HEK293 (cell line): ENCODE measurements at regions not wholly inside any gene's neighbourhood (a gene's known extent, or its start where the extent isn't known, plus 50 kb on each side); places are given as distances from the start of the nearest gene placed in this dataset.

Experiments
- CTCF ChIA-PET: fragments of 350-600 bp; formaldehyde crosslinking; extraction: SDS; loops from one replicate; lab custom pipeline; 2021; ENCODE audit warnings: antibody characterized with exemption; lab: Yijun Ruan, JAX
- POLR2A ChIA-PET: fragments of 300-600 bp; formaldehyde crosslinking; extraction: SDS; loops from one replicate; lab custom pipeline; 2020; ENCODE audit warnings: antibody characterized with exemption, inconsistent platforms; lab: Yijun Ruan, JAX
- H3K27ac ChIP-seq: fragments of 200-500 bp; sonication (Bioruptor generic); 2 replicates; pipeline ENCODE4 v1.5.1; 2014; ENCODE audit warnings: low read depth, low read length, control low read depth, inconsistent platforms; ENCODE audit errors: extremely low read depth
- H3K36me3 ChIP-seq, 2 experiments: fragments of 200-500 bp in 1 of 2; sonication (Bioruptor generic) in 1 of 2; 1 replicate in 1 of 2; 2 replicates in 1 of 2; pipeline ENCODE4 v1.5.1; 2014 to 2017; ENCODE audit warnings: inconsistent platforms in 2 of 2, low read length in 2 of 2; ENCODE audit not compliant: control insufficient read depth in 2 of 2, insufficient read depth in 1 of 2
- H3K4me1 ChIP-seq: fragments of 200-500 bp; sonication (Bioruptor generic); 2 replicates; pipeline ENCODE4 v1.5.1; 2014; ENCODE audit warnings: mild to moderate bottlenecking, low read length, inconsistent platforms; ENCODE audit not compliant: control insufficient read depth, insufficient read depth
- H3K4me3 ChIP-seq: 2 replicates; pipeline ENCODE4 v1.5.1; 2011; ENCODE audit warnings: low read depth, mild to moderate bottlenecking, control low read depth, low read length, moderate library complexity
- H3K9me3 ChIP-seq: fragments of 200-500 bp; sonication (Bioruptor generic); 2 replicates; pipeline ENCODE4 v1.5.1; 2014; ENCODE audit warnings: low read depth, low read length, inconsistent platforms; ENCODE audit not compliant: control insufficient read depth, insufficient read depth
- EGR2 ChIP-seq: fragments of 450-650 bp; formaldehyde crosslinking; IDR thresholded peaks from 2 replicates; pipeline ENCODE4 v1.5.1; 2016; ENCODE audit warnings: low read depth, missing biosample characterization, missing genetic modification characterization
- KLF16 ChIP-seq: fragments of 450-650 bp; formaldehyde crosslinking; IDR thresholded peaks from 2 replicates; pipeline ENCODE4 v1.5.1; 2017; ENCODE audit warnings: missing biosample characterization, missing genetic modification characterization
- KLF7 ChIP-seq: fragments of 450-650 bp; formaldehyde crosslinking; IDR thresholded peaks from 2 replicates; pipeline ENCODE4 v1.5.1; 2016; ENCODE audit warnings: missing biosample characterization, missing genetic modification characterization, borderline replicate concordance
- MEIS1 ChIP-seq: sonication (generic); formaldehyde crosslinking; IDR thresholded peaks from 2 replicates; pipeline ENCODE4 v1.8.1; 2022; ENCODE audit warnings: missing genetic modification reagents, mild to moderate bottlenecking, borderline replicate concordance
- OSR2 ChIP-seq: fragments of 450-650 bp; formaldehyde crosslinking; IDR thresholded peaks from 2 replicates; pipeline ENCODE4 v1.5.1; 2016; ENCODE audit warnings: missing biosample characterization, missing genetic modification characterization
- SCRT2 ChIP-seq: fragments of 450-650 bp; formaldehyde crosslinking; IDR thresholded peaks from 2 replicates; pipeline ENCODE4 v1.5.1; 2016; ENCODE audit warnings: missing biosample characterization, missing genetic modification characterization
- ZBTB7A ChIP-seq: fragments of 450-650 bp; formaldehyde crosslinking; IDR thresholded peaks from 2 replicates; pipeline ENCODE4 v1.5.1; 2016; ENCODE audit warnings: low read depth, missing biosample characterization, missing genetic modification characterization
- ZFP3 ChIP-seq: fragments of 450-650 bp; formaldehyde crosslinking; IDR thresholded peaks from 2 replicates; pipeline ENCODE4 v1.5.1; 2016; ENCODE audit warnings: low read depth, missing biosample characterization, missing genetic modification characterization
- ZFP69B ChIP-seq: fragments of 450-650 bp; formaldehyde crosslinking; IDR thresholded peaks from 2 replicates; pipeline ENCODE4 v1.5.1; 2016; ENCODE audit warnings: missing biosample characterization, missing genetic modification characterization
- ZNF121 ChIP-seq: fragments of 450-650 bp; formaldehyde crosslinking; IDR thresholded peaks from 2 replicates; pipeline ENCODE4 v1.5.1; 2016; ENCODE audit warnings: missing biosample characterization, missing genetic modification characterization
- ZNF138 ChIP-seq: fragments of 450-650 bp; formaldehyde crosslinking; IDR thresholded peaks from 2 replicates; pipeline ENCODE4 v1.5.1; 2016; ENCODE audit warnings: missing biosample characterization, missing genetic modification characterization, borderline replicate concordance
- ZNF155 ChIP-seq: fragments of 450-650 bp; formaldehyde crosslinking; IDR thresholded peaks from 2 replicates; pipeline ENCODE4 v1.5.1; 2016; ENCODE audit warnings: missing biosample characterization, missing genetic modification characterization
- ZNF239 ChIP-seq: fragments of 450-650 bp; formaldehyde crosslinking; IDR thresholded peaks from 2 replicates; pipeline ENCODE4 v1.5.1; 2016; ENCODE audit warnings: missing biosample characterization, missing genetic modification characterization
- ZNF391 ChIP-seq: fragments of 450-650 bp; formaldehyde crosslinking; IDR thresholded peaks from 2 replicates; pipeline ENCODE4 v1.5.1; 2016; ENCODE audit warnings: low read depth, missing biosample characterization, missing genetic modification characterization, borderline replicate concordance
- ZNF529 ChIP-seq: fragments of 450-650 bp; formaldehyde crosslinking; IDR thresholded peaks from 2 replicates; pipeline ENCODE4 v1.5.1; 2017; ENCODE audit warnings: missing genetic modification characterization, missing biosample characterization; ENCODE audit not compliant: insufficient replicate concordance
- ZNF555 ChIP-seq: fragments of 450-650 bp; formaldehyde crosslinking; conservative IDR thresholded peaks from 2 replicates; pipeline ENCODE4 v1.5.1; 2017; ENCODE audit warnings: missing biosample characterization, mild to moderate bottlenecking, missing genetic modification characterization, inconsistent platforms
- ZNF623 ChIP-seq: fragments of 450-650 bp; formaldehyde crosslinking; IDR thresholded peaks from 2 replicates; pipeline ENCODE4 v1.5.1; 2016; ENCODE audit warnings: missing biosample characterization, missing genetic modification characterization
- ZNF624 ChIP-seq: fragments of 450-650 bp; formaldehyde crosslinking; IDR thresholded peaks from 2 replicates; pipeline ENCODE4 v1.5.1; 2017; ENCODE audit warnings: missing biosample characterization, missing genetic modification characterization
- ZNF629 ChIP-seq: fragments of 450-650 bp; formaldehyde crosslinking; IDR thresholded peaks from 2 replicates; pipeline ENCODE4 v1.5.1; 2017; ENCODE audit warnings: missing biosample characterization, missing genetic modification characterization
- ZNF658 ChIP-seq: fragments of 450-650 bp; formaldehyde crosslinking; IDR thresholded peaks from 2 replicates; pipeline ENCODE4; 2016; ENCODE audit warnings: missing biosample characterization, missing genetic modification characterization
- ZNF664 ChIP-seq: fragments of 450-650 bp; formaldehyde crosslinking; IDR thresholded peaks from 2 replicates; pipeline ENCODE4 v1.5.1; 2016; ENCODE audit warnings: missing biosample characterization, missing genetic modification characterization
- ZNF777 ChIP-seq: fragments of 450-650 bp; formaldehyde crosslinking; IDR thresholded peaks from 2 replicates; pipeline ENCODE4 v1.5.1; 2017; ENCODE audit warnings: missing biosample characterization, missing genetic modification characterization, borderline replicate concordance
- ZSCAN16 ChIP-seq: fragments of 450-650 bp; formaldehyde crosslinking; IDR thresholded peaks from 2 replicates; pipeline ENCODE4 v1.5.1; 2016; ENCODE audit warnings: missing biosample characterization, missing genetic modification characterization
- TF ChIP-seq, protein P1 (sequence below): fragments of 450-650 bp; formaldehyde crosslinking; IDR thresholded peaks from 2 replicates; pipeline ENCODE4 v1.5.1; 2016; ENCODE audit warnings: missing biosample characterization, missing genetic modification characterization
- TF ChIP-seq, protein P2 (sequence below): fragments of 450-650 bp; formaldehyde crosslinking; IDR thresholded peaks from 2 replicates; pipeline ENCODE4 v1.5.1; 2016; ENCODE audit warnings: missing biosample characterization, missing genetic modification characterization
- TF ChIP-seq, protein P3 (sequence below): fragments of 450-650 bp; formaldehyde crosslinking; IDR thresholded peaks from 2 replicates; pipeline ENCODE4 v1.5.1; 2017; ENCODE audit warnings: missing biosample characterization, missing genetic modification characterization
- TF ChIP-seq, protein P4 (sequence below): fragments of 450-650 bp; formaldehyde crosslinking; IDR thresholded peaks from 2 replicates; pipeline ENCODE4 v1.5.1; 2016; ENCODE audit warnings: missing biosample characterization, missing genetic modification characterization, low read depth

DNA sequence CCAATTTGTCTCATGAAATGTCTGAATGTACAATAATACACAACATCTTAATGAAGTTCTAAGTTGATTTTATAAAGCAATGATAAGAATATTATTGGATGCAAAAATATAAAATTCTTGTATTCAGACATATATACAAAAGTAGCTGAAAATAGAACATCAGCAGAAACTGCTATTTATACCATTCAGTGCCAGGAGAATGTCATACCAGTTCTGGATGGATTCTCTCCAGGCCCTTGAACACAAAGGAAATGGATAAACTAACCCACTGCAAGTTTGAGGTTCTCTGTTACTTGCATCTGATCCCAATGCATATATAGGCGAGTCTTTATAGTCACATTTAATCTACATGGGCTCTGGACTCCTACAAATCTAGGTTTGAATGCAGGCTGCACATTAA lies 126.3 kb upstream of the KLF3 start (continued):
- TF ChIP-seq ZNF529 (tag by site-specific recombination) (no peak), ZSCAN16 (tag by site-specific recombination) (no peak), ZNF239 (tag by site-specific recombination) (no peak)

DNA sequence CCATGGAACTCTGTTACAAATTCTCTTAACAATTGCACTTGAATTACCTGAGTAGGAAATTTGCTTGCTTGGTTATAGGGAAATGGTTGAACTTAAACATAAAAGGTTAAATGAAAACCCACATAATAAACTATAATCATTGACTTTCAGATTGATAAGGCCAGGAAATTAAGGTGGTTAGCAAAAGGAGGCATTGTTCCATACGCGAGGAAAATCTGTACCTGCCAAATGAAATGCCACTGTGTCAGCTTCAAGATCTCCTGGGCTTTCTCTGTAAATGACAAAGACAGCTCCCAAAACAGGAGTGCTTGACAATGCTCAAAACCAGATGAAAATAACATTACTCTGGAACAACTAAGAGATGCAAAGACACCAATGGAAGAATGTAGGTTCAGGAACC lies 125.5 kb upstream of the KLF3 start:
- ChIA-PET POLR2A (no interaction called here), CTCF (interaction anchor here (1.1 kb wide), 1 partner anchor 9 kb away, joined by 3 read pairs; no protein-coding TSS in a partner anchor)
- H3K27ac ChIP-seq, result no peak overlapping the region
- no peaks in the 10 kb centered on the region for H3K4me1 ChIP-seq
- TF ChIP-seq, protein P1, sequence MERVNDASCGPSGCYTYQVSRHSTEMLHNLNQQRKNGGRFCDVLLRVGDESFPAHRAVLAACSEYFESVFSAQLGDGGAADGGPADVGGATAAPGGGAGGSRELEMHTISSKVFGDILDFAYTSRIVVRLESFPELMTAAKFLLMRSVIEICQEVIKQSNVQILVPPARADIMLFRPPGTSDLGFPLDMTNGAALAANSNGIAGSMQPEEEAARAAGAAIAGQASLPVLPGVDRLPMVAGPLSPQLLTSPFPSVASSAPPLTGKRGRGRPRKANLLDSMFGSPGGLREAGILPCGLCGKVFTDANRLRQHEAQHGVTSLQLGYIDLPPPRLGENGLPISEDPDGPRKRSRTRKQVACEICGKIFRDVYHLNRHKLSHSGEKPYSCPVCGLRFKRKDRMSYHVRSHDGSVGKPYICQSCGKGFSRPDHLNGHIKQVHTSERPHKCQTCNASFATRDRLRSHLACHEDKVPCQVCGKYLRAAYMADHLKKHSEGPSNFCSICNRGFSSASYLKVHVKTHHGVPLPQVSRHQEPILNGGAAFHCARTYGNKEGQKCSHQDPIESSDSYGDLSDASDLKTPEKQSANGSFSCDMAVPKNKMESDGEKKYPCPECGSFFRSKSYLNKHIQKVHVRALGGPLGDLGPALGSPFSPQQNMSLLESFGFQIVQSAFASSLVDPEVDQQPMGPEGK (tag by site-specific recombination), result no peak
- TF ChIP-seq SCRT2 (tag by site-specific recombination) (no peak), ZNF624 (tag by site-specific recombination) (no peak), ZNF155 (tag by site-specific recombination) (no peak), ZBTB7A (tag by site-specific recombination) (no peak), ZNF664 (no peak)
- no peak overlapping the region for H3K4me3 ChIP-seq
- H3K36me3 ChIP-seq, result no peaks in the 10 kb centered on the region
- H3K9me3 ChIP-seq, result no peaks in the 10 kb centered on the region

DNA sequence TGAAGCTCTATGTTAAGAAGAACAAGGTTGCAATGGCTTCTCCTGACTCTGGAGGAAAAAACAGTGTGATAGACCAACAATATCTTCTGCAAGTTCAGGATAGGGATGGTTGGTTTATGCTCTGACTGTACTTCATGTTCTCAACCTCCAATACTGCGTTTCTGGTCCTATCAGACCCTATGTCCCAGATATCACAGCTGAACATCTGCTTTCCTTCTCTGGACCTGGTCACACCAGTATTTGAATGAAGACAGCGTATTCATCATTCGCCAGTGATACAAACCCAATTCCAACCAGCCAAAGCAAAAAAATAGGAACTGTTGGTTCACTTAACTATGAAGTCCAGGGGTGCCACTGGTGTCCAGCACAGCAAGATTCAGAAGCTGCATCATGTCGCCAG lies 124.5 kb upstream of the KLF3 start:
- Histone ChIP-seq H3K36me3 (no peaks in the 10 kb centered on the region), H3K4me3 (no peak overlapping the region), H3K9me3 (no peaks in the 10 kb centered on the region), H3K27ac (no peak overlapping the region), H3K4me1 (no peaks in the 10 kb centered on the region)
- ChIA-PET POLR2A (no interaction called here), CTCF (no interaction called here)
- TF ChIP-seq ZNF777 (no peak), ZNF629 (tag by site-specific recombination) (no peak)
- TF ChIP-seq, protein P2, sequence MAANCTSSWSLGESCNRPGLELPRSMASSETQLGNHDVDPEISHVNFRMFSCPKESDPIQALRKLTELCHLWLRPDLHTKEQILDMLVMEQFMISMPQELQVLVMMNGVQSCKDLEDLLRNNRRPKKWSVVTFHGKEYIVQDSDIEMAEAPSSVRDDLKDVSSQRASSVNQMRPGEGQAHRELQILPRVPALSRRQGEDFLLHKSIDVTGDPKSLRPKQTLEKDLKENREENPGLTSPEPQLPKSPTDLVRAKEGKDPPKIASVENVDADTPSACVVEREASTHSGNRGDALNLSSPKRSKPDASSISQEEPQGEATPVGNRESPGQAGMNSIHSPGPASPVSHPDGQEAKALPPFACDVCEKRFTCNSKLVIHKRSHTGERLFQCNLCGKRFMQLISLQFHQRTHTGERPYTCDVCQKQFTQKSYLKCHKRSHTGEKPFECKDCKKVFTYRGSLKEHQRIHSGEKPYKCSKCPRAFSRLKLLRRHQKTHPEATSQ (tag by site-specific recombination), result no peak

DNA sequence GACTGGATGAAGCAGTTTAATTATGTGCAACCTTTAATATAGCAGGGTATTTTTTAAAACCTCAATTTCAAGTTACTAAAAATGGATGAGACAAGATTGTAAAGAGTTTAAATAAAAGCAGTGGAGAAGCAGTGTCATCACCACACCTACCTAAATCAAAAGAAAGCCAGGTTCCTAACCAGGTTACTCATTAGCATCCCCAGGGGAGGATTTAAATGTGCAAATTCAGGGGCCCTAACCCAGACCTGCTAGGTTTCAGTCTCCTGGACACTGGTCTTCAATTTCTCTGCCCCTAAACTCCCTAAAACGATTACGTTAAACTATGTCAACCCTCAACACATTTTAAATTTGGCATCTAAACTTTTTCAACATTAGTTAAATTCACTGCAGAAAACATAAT lies 116.9 kb upstream of the KLF3 start:
- ChIA-PET CTCF (no interaction called here), POLR2A (no interaction called here)
- Histone ChIP-seq H3K4me1 (no peaks in the 10 kb centered on the region), H3K4me3 (no peak overlapping the region), H3K27ac (no peak overlapping the region), H3K36me3 (no peaks in the 10 kb centered on the region), H3K9me3 (no peaks in the 10 kb centered on the region)
- TF ChIP-seq ZNF658 (tag by site-specific recombination), result no peak
- no peak for TF ChIP-seq ZNF121 (tag by site-specific recombination)
- no peak for TF ChIP-seq KLF7 (tag by site-specific recombination)
- TF ChIP-seq ZNF623 (tag by site-specific recombination), result no peak
- no peak for TF ChIP-seq ZSCAN16 (tag by site-specific recombination)
- TF ChIP-seq ZFP3 (tag by site-specific recombination), result no peak
- no peak for TF ChIP-seq EGR2 (tag by site-specific recombination)
- TF ChIP-seq ZNF138 (tag by site-specific recombination), result no peak
- no peak for TF ChIP-seq OSR2 (tag by site-specific recombination)
- TF ChIP-seq MEIS1 (CRISPR knock-in tag), result no peak
- TF ChIP-seq ZFP69B, result no peak
- TF ChIP-seq, protein P3, sequence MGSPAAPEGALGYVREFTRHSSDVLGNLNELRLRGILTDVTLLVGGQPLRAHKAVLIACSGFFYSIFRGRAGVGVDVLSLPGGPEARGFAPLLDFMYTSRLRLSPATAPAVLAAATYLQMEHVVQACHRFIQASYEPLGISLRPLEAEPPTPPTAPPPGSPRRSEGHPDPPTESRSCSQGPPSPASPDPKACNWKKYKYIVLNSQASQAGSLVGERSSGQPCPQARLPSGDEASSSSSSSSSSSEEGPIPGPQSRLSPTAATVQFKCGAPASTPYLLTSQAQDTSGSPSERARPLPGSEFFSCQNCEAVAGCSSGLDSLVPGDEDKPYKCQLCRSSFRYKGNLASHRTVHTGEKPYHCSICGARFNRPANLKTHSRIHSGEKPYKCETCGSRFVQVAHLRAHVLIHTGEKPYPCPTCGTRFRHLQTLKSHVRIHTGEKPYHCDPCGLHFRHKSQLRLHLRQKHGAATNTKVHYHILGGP (tag by site-specific recombination), result no peak
- TF ChIP-seq, protein P4, sequence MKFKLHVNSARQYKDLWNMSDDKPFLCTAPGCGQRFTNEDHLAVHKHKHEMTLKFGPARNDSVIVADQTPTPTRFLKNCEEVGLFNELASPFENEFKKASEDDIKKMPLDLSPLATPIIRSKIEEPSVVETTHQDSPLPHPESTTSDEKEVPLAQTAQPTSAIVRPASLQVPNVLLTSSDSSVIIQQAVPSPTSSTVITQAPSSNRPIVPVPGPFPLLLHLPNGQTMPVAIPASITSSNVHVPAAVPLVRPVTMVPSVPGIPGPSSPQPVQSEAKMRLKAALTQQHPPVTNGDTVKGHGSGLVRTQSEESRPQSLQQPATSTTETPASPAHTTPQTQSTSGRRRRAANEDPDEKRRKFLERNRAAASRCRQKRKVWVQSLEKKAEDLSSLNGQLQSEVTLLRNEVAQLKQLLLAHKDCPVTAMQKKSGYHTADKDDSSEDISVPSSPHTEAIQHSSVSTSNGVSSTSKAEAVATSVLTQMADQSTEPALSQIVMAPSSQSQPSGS (tag by site-specific recombination), result no peak
- no peak for TF ChIP-seq ZNF555 (tag by site-specific recombination)
- no peak for TF ChIP-seq ZNF391 (tag by site-specific recombination)
- TF ChIP-seq KLF16 (tag by site-specific recombination), result no peak
